Amygdala (tissue), 56 donors: ENCODE measurements at regions not wholly inside any gene's neighbourhood (a gene's known extent, or its start where the extent isn't known, plus 50 kb on each side); places are given as distances from the start of the nearest gene placed in this dataset.
"Not testable (repeated sequence)": the region's sequence is repeated elsewhere in the genome, so short reads cannot be mapped to it uniquely, and the experiment has no call there.

Experiments used
- DNase-seq, 56 donors: peaks; one replicate each; lab custom pipeline; 2025; lab: John Stamatoyannopoulos, UW

DNA sequence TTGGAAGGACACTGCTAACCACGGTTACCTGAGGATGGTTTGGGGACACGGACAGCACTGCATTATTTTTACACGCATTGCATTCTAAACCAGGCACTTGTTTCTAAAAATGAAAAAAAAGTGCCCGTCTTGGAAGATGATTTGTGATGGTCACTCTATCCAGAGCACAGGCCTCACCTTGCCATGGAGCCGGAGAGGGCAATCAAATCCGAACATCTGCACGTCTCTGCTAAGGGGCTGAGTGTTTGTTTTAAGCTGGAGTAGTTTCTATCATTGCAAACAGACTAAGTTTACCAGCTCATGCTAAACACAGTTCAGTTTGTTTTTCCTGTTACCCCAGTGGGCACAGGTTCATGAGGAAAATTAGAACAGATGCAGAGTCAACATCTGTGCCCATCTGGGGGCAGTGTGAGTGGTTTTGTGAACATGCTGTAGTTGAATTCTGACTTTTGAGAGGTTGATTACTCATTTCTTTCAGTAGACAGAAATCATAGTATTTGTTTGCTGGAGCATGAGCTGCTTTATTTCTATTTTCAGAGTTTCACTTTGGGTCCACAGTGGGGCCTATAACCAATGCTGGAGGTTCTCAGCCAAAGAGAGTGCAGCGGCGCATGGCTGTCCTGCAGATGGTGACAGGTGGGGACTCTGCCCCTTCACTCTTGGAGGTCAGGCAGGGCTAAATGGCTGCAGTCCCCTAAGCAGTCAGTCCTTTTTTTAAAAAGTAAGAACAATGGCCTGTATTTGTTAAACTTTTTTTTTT is 65.4 kb upstream of the ENPP6 start:
- DNase-seq, result no peak

DNA sequence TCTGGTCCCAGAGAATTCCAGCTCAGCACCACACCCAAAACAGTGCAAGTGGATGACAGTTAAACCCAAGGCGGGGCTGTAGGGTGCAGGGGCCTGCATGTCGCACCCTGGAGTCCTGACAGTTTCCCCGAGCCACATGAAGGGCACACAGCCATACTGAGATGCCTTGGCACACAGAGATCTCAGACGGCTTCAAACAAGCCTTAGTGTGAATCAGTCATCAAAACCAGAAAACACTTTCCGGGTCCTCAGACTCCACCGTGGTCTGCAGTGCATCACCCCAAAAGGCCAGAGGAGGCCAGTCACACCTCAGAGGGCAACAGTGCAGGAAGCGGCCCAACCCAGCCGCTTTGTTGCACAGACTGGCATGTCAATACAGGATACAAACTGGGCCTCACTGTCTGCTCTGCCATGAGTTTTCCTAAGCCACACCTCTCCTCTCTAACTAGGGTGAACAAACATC is 64.6 kb upstream of the ENPP6 start:
- DNase-seq, result peak in 3 of 56 donors; percentile 13 to 18 (median 18)

- no peak for DNase-seq
Observed at GRCh38 chr4:184281231-184282139, 63.8 kb upstream of the ENPP6 start.

GRCh38 chr4:184280591-184281071 is 63.0 kb upstream of the ENPP6 start:
- DNase-seq, result no peak

DNA sequence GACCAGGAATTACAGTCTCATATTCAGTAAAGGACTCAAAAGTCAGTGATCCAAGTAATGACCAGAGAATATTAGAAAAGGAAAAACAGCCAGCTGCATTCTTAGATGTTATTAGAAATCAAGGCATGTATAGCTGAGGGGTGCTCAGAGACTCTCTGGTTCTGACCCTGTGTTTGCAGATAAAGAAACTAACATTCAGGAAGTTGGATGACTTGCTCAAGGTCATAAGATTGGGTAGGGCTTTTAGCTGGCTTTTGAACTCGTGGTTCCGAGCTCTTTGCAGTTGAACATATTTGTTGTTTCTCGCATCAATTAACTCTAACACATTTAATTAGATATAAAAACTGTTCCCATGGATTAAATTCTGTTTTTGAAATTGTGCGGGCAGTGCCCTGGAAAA is 62.5 kb upstream of the ENPP6 start:
- no peak for DNase-seq

GRCh38 chr4:184279496-184280061 is 61.9 kb upstream of the ENPP6 start:
- no peak for DNase-seq

GRCh38 chr4:184277769-184278168 is 60.1 kb upstream of the ENPP6 start:
- not testable (repeated sequence) for DNase-seq

DNA sequence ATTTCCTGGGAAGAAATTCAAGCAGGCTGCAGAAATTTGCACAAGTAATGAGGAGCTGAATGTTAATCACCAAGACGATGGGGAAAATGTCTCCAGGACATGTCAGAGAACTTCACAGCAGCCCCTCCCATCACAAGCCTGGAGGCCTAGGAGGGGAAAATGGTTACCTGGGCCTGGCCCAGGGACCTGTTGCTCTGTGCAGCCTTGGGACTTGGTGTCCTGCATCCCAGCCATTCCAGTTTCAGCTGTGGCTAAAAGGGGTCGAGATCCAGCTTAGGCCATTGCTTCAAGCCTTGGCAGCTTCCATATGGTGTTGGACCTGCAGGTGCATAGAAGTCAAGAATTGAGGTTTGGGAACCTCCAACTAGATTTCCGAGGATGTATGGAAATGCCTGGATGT is 59.3 kb upstream of the ENPP6 start:
- DNase-seq, result not testable (repeated sequence)

DNA sequence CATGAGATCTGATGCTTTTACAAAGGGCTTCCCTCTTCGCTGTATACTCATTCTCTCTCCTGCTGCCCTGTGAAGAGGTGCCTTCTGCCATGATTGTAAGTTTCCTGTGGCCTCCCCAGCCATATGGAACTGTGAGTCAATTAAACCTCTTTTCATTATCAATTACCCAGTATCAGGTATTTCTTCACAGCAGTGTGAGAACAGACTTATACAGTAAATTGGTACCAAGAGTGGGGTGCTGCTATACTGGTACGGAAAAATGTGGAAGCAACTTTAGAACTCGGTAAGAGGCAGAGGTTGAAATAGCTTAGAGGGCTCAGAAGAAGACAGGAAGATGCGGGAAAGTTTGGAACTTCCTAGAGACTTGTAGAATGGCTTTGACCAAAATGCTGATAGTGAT is 58.7 kb upstream of the ENPP6 start:
- not testable (repeated sequence) for DNase-seq

GRCh38 chr4:184275766-184276165 is 58.1 kb upstream of the ENPP6 start:
- DNase-seq, result no peak

DNA sequence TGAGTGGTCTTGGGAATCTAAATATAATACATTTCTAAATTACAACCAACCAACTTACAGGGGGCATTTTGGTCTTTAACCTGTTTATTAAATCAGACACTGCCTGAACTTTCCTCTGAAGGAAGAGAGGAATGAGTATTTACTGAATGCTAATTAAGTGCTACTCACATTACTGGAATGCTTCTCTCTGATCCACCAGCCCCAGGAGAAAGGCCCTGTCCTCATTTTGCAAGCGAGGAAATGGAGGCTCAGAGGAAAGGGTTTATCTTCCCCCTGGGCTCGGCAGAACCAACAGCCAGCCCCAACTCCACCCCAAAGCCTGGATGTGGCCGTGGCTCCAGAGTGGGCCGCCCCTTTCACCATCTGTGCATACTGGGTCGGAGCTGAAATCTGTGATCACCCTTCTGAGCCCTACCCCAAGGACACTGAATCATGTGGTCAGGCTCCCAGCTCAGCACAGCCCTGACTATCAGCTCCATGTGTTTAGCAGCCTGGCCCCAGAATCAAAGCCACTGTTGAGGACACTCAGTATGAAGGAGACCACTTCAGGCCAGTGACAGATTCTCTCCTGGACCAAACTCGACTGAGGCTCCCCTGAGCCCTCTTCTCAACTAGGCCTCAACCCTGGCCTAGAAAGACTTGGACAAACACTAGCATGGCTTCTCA is 56.7 kb upstream of the ENPP6 start:
- no peak for DNase-seq

DNA sequence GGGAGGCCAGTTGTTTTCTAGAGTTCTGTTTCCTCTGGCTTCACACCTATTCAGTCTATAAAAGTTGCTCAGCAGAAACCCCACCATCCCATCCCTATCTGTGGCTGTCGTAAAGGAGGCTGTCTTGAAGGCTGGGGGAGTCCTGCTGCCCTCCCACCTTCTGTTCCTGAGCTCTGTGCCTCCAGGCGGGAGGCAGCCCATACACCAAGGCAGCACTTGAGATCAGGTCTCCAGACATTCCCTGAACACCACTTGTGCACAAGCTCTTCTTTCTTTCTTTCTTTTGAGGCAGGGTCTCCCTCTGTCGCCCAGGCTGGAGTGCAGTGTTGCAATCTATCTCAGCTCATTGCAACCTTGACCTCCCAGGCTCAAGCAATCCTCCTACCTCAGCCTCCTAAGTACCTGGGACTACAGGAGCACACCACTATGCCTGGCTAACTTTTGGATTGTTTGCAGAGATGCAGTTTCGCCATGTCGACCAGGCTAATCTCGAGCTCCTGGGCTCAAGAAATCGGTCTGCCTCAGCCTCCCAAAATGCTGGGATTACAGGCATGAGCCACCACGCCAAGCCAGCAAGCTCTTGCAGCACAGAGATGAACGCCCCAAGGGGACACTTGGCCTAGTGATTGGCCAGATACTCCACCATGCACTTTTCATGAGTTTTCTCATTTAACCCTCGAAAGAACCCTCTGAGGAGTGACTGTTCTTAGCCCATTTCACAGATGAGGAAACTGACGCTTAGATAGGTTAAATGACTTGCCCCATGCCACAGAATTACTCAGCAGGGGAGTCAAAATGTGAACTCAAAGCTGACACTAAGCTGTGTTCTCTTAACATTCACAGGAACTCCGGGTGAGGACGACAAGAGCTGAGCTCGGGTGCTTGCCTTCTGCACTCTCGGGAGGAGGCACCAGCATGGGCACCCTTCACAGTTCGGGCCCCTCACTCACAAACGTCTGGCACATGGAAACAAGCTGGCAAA is 55.8 kb upstream of the ENPP6 start:
- no peak for DNase-seq

DNA sequence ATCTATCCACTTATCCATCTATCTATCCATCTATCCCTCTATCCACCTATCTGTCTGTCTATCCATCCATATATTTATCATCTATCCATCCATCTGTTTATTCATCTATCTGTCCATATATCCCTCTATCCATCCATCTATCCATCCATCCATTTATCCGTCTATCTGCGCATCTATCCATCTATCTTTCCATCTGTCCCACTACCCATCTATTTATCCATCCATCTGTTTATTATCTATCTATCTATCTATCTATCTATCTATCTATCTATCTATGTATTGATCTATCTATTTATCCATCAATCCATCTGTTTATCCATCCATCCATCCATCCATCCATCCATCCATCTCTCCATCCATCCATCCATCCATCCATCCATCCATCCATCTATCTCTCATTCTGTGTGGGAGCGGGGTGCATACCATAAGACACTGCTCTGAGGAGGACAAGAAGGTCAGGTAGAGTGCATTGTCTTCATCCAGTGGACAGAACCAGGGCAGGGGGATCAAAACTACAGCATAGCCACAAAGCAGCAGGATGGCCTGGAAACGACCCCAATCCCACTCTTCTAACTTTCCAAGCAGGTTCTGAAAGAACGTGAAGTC is 53.2 kb upstream of the ENPP6 start:
- no peak for DNase-seq

DNA sequence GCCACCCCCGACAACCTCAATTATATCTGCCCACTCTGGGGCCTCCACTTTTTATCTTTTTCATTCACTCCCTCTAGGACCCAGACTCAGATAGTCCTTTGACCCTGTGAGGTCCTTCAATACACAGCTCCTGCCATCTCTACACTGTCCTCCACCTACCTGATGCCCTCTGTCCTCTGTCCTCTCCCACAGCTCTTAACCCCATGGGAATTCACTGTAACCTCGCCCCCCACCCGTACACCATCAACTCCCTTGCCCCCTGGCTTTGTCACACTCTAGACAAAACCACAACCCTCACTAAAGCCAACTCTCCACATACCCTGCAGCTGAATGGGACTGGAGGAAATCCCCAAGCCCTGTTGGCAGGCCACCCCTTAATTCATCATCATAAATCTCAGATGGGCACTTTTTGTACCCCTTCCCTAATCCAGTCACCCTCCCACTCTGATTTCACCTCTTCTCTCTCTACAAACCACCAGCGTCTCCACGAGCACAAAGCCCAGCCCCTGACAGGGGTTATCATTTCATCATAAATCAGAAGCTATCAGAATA is 52.3 kb upstream of the ENPP6 start:
- no peak for DNase-seq

DNA sequence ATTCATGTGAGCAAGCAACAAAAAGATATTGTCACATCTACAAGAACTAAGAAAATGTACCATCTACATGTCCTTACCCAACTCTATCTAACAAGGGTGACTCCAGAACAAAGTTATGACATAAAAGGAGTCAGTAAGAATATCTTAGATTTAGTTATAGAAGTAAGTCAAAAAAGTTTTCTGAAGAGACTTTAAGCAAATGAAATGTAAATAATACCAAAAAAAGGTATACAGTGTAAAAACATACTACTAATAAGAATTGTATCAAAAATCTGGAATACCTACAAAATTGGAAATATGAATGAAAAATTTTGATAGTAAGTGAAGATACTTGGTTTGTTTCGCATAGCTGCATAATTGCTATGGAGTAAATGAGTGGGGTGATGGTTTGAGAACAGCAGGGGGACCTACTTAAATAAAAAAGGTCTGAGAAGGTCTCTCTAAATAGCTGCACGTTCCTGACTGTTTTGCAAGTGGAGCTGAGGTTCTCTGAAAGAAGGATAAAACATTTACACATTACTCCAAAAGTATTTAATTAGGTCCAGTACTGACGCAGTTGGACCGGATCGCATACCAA is 51.0 kb upstream of the ENPP6 start:
- no peak for DNase-seq

- DNase-seq, result peak in 13 of 56 donors; percentile 10 to 38 (median 21)
Observed at GRCh38 chr4:184267673-184268583, 50.3 kb upstream of the ENPP6 start.
